ENCODE measurements at regions not wholly inside any gene's neighbourhood (a gene's known extent, or its start where the extent isn't known, plus 50 kb on each side); places are given as distances from the start of the nearest gene placed in this dataset.

GRCh38 chr1:209207701-209208286, 375.7 kb upstream of the CAMK1G start:
- FAIRE-seq = no peak

DNA sequence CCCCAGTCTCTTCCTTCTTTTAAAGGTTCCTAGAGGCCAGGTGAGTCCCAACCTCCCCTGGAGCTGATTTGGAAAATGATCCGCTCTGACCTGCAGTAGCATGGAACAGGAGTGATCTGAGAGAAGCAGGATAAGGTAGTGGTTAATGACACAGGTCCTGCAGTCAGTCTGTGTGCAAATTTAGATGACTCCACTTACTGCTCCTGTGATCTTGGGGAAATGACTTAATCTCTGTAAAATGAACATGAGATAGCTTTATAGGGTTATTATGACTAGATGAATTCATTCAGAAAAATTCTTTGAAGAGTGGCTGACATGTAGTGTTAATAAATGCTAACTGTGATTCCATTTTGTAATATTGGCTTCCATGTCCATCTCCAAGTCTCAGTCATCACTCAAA, 374.9 kb upstream of the CAMK1G start:
- FAIRE-seq = no peak

- no peak for FAIRE-seq
Measured at GRCh38 chr1:209213989-209214388, 369.5 kb upstream of the CAMK1G start.

DNA sequence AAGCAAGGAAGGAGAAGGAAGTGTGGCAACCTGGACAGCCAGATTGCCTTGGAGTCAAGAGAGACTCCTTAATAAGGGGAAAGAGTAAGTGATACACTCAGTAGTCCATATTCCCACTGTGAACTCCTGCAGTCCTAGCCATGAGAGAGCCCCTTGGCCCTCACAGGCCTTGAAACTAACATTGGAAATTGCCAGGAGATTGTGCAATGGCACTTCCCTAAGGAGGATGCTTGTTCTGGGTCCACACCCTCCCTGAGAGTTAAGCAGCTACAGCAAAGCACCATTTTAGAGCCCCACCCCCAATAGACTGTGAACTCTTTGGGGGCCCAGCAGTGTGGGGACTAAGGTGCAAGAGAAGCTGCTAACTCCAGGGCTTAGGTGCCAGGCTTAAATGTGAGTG, 367.7 kb upstream of the CAMK1G start:
- FAIRE-seq = no peak

DNA sequence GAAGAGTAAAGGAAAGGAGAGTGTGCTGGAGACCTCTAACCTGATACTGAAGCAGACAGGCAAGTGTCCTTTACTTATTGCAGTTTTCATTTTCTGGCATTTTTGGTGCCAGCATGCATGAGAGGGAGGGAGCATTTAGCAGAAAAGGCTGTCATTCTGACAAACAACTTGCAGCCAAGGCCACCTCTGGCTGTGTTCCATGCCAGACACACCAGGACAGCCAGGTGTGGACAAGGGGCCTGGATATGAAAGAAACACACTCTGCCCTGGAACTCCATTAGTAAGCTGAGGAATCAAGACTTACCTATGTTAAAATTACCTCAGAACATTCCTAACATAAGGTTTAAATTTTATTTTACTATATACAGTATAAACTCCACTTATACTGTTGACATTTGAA, 365.4 kb upstream of the CAMK1G start:
- FAIRE-seq = no peak

DNA sequence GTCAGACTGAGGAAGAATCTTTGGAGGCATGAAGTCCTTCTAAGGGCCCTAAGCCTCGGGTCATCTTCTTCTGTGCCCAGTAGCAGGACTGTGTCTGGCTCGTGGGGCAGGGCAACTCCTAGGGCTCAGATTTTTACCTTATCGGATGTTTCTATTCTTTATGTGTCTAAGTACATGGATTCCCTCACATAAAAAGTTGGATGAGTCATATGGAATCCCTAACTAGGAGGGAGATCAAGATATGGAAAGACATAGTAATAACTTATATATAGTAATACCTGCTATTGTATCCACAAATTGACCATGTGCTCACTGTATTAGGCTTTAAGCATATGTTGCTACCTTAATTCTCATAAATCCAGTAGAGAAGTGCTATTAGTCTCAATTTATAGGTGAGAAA, 364.5 kb upstream of the CAMK1G start:
- no peak for FAIRE-seq

GRCh38 chr1:209219791-209220524, 363.6 kb upstream of the CAMK1G start:
- no peak for FAIRE-seq

GRCh38 chr1:209222826-209223225, 360.7 kb upstream of the CAMK1G start:
- FAIRE-seq = no peak

DNA sequence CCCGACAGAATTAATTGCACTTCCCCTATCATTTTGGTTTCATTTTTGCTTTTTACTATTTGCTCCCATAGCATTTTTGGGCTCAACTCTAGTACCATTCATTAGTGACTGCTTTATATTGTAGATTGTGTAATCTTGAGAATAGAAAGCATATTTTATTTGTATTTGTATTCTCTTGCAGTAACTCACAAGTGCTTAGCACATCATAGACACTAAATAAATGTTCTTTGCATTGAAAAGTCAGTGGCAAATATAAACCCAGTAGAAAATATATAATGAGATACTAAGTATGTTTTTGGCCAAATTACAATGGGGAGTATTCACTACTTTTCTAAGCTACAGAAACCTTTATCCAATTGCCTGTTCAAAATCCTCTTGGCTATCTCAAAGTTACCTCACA, 359.7 kb upstream of the CAMK1G start:
- no peak for FAIRE-seq

GRCh38 chr1:209224886-209225285, 358.6 kb upstream of the CAMK1G start:
- FAIRE-seq = no peak

DNA sequence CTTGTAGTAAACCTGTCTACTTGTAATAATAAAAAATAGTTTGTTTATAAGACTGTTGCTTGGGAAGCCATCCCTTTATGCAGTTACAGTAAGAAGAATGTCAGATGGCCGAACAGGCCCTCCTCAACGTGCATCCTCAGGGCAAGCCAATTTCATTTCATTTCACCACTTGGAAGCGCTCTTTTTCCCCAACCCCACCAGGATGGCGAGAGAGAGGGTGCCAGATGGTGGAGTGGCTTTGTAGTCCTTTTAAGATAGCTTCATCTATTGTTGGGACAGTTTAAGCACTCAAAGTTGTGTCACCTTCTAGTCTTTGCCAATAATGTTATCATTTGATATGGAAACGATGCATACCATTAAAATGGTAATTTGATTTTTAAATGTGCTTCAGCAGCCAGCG, 356.3 kb upstream of the CAMK1G start:
- no peak for FAIRE-seq

GRCh38 chr1:209227941-209228340, 355.6 kb upstream of the CAMK1G start:
- no peak for FAIRE-seq

DNA sequence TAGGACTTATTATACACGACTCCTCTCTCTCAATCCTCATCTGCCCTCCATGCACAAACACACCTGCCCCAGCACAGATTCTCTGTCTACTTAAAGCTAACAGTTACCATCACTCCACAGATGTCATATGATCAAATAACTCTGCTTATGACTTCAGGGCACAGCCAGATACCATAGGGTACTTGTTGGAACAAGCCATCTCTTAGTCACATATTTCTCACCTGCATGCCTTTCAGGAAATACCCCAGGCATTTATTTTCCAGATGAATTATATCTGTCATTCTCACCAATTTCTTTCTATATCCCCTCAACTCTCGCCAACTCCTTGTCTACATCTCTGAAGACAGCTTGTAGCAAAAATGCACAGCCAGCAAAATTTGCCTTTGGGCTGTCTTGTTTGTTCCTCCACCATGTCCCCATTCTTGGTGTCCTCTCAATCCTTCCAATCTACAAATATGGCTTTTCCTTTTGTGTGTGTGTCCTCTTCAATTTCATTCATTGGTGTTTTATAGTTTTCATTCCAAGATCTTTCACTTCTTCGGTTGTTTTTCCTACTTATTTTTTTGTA, 353.9 kb upstream of the CAMK1G start:
- no peak for FAIRE-seq

DNA sequence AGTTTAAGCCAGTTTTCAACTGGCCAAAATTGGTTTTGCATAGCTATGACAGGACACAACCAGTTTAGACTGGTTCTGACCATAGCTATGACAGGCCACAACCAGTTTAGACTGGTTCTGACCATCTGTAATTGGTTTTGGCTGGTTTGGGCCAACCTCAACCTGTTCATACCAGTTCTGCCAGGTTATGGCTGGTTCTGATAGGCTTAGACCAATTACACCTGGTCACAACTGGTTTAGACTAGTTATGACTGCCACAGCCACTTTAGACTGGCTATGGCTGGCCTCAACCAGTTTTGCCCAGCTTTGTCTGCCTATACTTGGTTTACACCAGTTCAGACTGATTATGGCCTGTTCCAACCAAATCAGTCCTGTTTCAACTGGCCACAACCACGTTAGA, 353.2 kb upstream of the CAMK1G start:
- FAIRE-seq = no peak

DNA sequence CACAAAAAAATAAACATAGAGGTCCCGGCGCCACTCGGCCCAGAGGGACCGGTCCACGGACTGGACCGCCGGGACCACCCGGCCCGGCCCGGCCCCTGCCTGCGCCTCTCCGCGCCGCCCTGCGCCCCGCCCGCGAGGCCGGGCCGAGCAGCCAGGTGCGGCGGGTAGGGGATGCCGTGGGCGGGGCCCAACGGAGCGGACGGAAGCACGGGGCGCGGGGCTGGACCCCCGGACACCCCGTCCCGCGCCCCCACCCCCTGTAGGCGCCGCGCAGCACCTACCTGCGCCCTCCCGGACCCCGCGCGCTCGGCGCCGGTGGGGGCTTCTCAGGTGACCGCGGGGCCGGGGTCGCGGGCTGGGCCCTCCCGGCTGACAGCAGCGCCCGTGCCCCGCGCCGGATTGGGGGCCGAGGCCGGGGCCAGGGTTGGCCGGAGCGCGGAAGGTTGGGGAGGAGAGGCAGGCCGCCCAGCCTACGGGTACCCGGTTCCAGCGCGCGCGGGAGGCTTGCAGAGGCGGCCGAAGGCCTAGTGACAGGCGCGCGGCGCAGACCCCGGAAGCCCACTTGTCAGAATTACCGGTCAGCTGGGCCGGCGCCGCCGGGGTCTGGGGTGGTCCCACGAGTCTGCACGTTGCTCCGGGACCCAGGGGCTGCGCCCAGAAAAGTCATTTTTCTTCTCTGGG, 351.9 kb upstream of the CAMK1G start:
- FAIRE-seq = no peak

DNA sequence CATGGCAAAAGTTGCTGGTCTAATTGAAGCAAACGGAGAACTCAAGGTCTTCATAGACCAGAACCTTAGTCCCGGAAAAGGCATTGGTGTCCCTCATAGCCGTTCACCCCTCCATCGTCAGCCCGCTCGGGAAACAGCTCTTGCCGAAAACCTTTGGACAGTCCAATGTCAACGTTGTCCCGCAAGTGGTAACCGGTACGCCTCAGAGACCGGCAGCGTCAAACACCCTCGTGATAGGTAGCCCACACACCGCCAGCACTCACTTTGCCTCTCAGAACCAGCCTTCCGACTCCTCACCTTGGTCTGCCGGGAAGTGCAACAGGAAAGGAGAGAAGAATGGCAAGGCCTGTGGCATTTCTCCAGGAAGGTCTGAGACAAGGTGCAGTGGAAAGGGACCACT, 351.3 kb upstream of the CAMK1G start:
- no peak for FAIRE-seq

DNA sequence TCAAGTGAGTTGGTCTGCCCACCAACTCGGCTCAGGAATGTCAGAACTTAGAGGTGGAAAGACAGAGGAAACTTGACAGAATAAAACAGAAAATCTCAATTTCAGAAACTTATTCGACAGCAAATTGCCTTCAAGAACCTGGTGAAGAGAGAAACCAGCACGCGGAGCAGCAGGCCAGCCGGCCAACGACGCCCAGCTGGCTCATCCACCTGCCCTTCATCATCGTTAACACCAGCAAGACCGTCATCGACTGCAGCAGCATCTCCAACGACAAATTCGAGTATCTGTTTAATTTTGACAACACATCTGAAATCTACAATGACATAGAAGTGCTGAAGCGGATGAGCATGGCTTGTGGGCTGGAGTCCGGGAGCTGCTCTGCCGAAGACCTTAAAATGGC, 350.8 kb upstream of the CAMK1G start:
- no peak for FAIRE-seq

DNA sequence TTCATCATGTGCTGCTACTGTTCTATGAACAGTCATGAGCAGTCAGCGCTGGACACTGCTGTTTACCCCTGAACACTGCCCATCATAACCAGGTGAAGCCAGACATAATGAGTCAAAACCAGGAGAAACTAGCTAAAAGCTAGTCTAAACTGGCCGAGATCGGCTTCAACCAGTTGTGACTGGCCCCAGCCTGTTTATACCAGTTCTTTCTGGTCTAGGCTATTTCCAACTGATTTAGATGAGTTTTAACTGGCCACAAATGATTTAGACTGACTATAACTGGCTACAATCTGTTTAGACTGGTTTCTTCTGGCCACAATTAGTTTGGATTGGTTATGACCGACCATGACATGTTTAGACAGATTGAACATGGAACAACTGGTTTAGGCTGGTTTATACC, 348.3 kb upstream of the CAMK1G start:
- FAIRE-seq = no peak

DNA sequence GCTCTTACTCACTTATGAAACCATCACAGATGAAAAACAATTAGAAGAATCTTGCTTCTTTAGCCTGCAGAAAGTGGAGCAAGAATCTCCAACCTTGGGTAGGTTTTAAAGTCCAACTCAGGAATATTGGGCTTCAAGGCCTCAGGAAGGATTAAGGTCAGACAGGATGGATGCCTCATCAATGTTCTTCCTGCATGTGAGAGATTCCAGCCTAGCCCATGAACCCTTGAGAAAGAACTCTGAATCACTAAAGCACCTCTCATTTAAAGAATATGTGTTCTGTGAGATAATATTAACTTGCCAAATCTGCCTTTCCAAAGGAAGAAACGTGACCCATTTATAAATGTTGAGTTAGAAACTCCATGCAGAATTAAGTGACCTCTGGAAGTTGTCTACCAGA, 345.2 kb upstream of the CAMK1G start:
- no peak for FAIRE-seq

DNA sequence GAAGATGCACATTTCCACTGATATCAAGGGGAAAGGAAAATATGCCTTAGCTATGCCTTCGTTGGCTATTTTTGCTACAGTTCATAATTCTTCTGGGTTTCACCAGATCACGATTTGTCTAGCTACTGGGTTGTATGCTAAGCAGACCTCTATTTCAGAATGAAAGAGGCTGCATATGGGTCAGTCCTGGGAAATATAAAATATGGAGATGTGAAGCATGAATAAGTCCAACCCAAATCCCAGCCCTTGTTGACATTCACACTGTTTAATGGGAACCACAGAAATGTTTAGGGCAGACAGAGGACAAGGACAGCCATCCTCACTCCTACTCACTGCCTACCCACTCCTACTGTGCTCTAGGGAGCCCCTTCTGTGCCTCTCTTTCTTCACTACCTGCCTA, 343.2 kb upstream of the CAMK1G start:
- no peak for FAIRE-seq

DNA sequence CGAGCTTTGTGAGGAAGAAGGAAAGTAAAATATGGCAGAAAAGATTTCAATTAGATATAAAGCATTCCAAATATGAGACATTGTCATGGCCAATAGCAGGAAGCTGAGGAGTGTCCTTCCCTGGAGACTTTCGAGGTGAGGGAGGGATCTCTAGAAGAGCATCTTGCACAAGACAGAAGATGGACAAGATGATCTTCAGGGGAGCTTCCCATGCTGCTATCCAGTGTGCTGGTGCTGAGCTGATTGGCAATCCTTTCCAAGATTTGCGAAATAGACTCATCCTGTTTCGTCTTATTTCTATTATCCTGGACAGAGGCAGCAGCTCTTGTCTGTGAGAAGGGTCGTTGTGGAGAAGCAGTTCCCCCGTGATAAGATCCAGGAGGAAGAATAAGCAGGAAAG, 342.0 kb upstream of the CAMK1G start:
- FAIRE-seq = no peak

GRCh38 chr1:209248649-209249279, 334.8 kb upstream of the CAMK1G start:
- peak; percentile 90 for FAIRE-seq

DNA sequence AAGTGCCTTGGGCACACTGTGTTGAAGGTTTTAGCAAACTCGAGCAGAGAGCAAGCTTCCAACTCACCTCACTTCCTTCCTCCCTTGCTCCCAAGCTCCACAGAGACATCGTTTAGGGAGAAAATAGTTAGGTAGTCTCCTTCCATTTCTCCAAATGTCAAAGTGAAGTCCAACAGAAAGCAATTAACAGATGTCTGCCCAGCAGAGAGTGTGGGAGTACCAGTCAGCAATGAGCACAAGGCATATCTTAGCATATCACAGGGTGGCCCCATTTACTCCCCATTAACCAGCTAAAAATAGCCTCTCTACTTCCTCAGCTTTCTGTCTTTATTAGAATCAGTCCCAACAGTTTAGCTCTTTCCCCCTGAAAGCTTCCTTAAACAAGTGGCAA, 334.2 kb upstream of the CAMK1G start:
- FAIRE-seq = peak; percentile 62
